GM12874 (cell line): ENCODE measurements at regions not wholly inside any gene's neighbourhood (a gene's known extent, or its start where the extent isn't known, plus 50 kb on each side); places are given as distances from the start of the nearest gene placed in this dataset.

ENCODE experiments used
- CTCF ChIP-seq: IDR thresholded peaks from 2 replicates; pipeline ENCODE4 v1.5.1; 2011; ENCODE audit warnings: low read depth, mild to moderate bottlenecking, control low read depth, low read length, moderate library complexity; ENCODE audit not compliant: insufficient read depth

GRCh38 chr10:105586451-105587098 is 945.5 kb downstream of the SORCS3 start:
- TF ChIP-seq CTCF: no peak

DNA sequence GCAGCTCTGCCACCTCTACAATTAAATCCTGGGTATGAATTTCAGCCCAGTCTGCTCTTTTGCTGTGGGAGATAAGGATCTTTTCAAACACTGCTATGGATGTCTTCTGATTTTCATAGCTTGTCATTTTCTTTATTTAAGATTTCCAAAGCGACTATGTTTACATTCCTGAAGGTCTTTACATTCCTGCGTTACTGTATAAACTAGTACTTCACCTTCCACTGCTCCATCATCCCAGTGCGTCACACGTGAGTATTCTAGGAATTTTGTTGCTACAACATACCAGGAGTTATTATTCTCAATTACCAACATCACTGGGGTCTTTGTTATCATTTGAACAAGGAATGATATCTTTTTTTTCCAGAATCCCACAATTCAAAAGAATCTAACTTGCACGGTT is 944.7 kb downstream of the SORCS3 start:
- no peak for TF ChIP-seq CTCF

GRCh38 chr10:105585171-105585570 is 944.1 kb downstream of the SORCS3 start:
- TF ChIP-seq CTCF: no peak

GRCh38 chr10:105579112-105579511 is 938.0 kb downstream of the SORCS3 start:
- TF ChIP-seq CTCF: no peak

- no peak for TF ChIP-seq CTCF
Observed at GRCh38 chr10:105577865-105578607, 936.9 kb downstream of the SORCS3 start.

- TF ChIP-seq CTCF: no peak
Observed at GRCh38 chr10:105559333-105560097, 918.4 kb downstream of the SORCS3 start.

DNA sequence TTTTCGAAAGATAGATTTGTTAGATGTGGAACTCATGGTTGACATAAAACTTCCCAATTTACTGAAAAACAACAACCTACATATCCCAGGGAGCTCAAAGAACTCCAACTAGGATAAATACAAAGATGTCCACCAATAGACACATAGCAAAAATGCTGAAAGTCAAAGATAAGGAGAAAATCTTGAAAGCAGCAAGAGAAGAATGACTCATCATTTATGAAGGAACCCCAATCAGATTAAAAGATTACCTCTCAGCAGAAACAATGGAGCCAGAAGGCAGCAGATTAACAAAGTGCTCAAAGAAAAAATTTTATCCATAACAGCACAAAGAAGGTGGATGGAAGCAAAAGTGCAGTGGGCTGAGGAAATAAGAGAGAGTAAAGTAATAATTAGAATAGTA is 908.6 kb downstream of the SORCS3 start:
- TF ChIP-seq CTCF: no peak
